ENCODE measurements at regions not wholly inside any gene's neighbourhood (a gene's known extent, or its start where the extent isn't known, plus 50 kb on each side); places are given as distances from the start of the nearest gene placed in this dataset.

DNA sequence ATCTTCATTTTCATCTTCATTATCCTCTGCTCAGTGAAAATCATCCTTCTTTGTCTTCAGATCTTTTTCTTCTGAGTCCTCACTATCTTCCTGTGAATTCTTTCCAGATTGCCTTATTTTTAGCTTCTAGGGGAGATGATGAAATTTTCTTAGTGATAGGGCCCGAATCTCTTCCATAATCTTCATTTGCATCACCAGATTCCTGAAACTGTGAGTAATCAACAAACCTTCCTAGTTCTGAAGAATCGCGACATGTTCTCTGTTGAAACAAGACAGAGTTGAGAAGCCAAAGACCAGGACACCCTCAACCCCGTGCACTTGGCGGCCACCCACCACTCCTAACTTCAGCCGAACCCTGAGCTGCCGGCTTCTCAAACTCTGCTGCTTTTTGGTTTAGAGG is 92.8 kb upstream of the CDC42BPA start (continued):
- TF ChIP-seq ZNF586 (CRISPR knock-in tag; conservative IDR thresholded peaks at IDR 0.05) (no peak), ETV6 (IDR thresholded peaks at IDR 0.05; ENCODE audit: borderline replicate concordance in 1 of 2, low read depth in 2 of 2, low read length in 1 of 2) (no peak), ETV6 (CRISPR knock-in tag; IDR thresholded peaks at IDR 0.05; ENCODE audit: borderline replicate concordance) (no peak), TRIM24 (IDR thresholded peaks at IDR 0.05) (peak in 1 of 2 experiments; percentile 47; a peak in 1 of 4 replicates), SMARCE1 (IDR thresholded peaks at IDR 0.05) (peak; percentile 11; the same call in 1 of the 2 replicates), CEBPB (tag; IDR thresholded peaks at IDR 0.05) (peak; percentile 30; the same call in 1 of the 2 replicates), GATAD2B (IDR thresholded peaks at IDR 0.05; ENCODE audit: borderline replicate concordance) (0 out of 2 replicates have a peak, but pooled peaks have one; percentile 34), MEF2D (tag; conservative IDR thresholded peaks at IDR 0.05; ENCODE audit: low read depth) (peak; percentile 63; the same call in 1 of the 2 replicates), SMARCB1 (IDR thresholded peaks at IDR 0.05; ENCODE audit: insufficient read length, low read depth) (no peak), ELF1 (tag; IDR thresholded peaks at IDR 0.05) (no peak), TBL1XR1 (IDR thresholded peaks at IDR 0.05; ENCODE audit: low read length in 2 of 2) (no peak), ZNF3 (CRISPR knock-in tag; IDR thresholded peaks at IDR 0.05) (peak; percentile 88), ARID1B (IDR thresholded peaks at IDR 0.05) (peak; percentile 54), NONO (IDR thresholded peaks at IDR 0.05; ENCODE audit: low read depth in 2 of 2, low read length in 1 of 2) (no peak), NR1H2 (CRISPR knock-in tag; IDR thresholded peaks at IDR 0.05) (no peak), CEBPG (CRISPR knock-in tag; IDR thresholded peaks at IDR 0.05) (no peak), CEBPG (tag; conservative IDR thresholded peaks at IDR 0.05 in 1 of 2, IDR thresholded peaks at IDR 0.05 in 1 of 2) (peak; percentile 70 to 94), TGIF2 (CRISPR knock-in tag; IDR thresholded peaks at IDR 0.05) (no peak), ZNF324 (CRISPR knock-in tag; IDR thresholded peaks at IDR 0.05) (no peak), SIN3A (IDR thresholded peaks at IDR 0.05; ENCODE audit: borderline replicate concordance in 2 of 2, control insufficient read depth in 1 of 2, low read depth in 2 of 2, low read length in 2 of 2) (no peak), CHCHD3 (CRISPR knock-in tag; IDR thresholded peaks at IDR 0.05) (no peak), ATF7 (IDR thresholded peaks at IDR 0.05) (0 out of 2 replicates have a peak, but pooled peaks have one; percentile 17), L3MBTL2 (IDR thresholded peaks at IDR 0.05) (no peak)
- TF ChIP-seq, protein P1, sequence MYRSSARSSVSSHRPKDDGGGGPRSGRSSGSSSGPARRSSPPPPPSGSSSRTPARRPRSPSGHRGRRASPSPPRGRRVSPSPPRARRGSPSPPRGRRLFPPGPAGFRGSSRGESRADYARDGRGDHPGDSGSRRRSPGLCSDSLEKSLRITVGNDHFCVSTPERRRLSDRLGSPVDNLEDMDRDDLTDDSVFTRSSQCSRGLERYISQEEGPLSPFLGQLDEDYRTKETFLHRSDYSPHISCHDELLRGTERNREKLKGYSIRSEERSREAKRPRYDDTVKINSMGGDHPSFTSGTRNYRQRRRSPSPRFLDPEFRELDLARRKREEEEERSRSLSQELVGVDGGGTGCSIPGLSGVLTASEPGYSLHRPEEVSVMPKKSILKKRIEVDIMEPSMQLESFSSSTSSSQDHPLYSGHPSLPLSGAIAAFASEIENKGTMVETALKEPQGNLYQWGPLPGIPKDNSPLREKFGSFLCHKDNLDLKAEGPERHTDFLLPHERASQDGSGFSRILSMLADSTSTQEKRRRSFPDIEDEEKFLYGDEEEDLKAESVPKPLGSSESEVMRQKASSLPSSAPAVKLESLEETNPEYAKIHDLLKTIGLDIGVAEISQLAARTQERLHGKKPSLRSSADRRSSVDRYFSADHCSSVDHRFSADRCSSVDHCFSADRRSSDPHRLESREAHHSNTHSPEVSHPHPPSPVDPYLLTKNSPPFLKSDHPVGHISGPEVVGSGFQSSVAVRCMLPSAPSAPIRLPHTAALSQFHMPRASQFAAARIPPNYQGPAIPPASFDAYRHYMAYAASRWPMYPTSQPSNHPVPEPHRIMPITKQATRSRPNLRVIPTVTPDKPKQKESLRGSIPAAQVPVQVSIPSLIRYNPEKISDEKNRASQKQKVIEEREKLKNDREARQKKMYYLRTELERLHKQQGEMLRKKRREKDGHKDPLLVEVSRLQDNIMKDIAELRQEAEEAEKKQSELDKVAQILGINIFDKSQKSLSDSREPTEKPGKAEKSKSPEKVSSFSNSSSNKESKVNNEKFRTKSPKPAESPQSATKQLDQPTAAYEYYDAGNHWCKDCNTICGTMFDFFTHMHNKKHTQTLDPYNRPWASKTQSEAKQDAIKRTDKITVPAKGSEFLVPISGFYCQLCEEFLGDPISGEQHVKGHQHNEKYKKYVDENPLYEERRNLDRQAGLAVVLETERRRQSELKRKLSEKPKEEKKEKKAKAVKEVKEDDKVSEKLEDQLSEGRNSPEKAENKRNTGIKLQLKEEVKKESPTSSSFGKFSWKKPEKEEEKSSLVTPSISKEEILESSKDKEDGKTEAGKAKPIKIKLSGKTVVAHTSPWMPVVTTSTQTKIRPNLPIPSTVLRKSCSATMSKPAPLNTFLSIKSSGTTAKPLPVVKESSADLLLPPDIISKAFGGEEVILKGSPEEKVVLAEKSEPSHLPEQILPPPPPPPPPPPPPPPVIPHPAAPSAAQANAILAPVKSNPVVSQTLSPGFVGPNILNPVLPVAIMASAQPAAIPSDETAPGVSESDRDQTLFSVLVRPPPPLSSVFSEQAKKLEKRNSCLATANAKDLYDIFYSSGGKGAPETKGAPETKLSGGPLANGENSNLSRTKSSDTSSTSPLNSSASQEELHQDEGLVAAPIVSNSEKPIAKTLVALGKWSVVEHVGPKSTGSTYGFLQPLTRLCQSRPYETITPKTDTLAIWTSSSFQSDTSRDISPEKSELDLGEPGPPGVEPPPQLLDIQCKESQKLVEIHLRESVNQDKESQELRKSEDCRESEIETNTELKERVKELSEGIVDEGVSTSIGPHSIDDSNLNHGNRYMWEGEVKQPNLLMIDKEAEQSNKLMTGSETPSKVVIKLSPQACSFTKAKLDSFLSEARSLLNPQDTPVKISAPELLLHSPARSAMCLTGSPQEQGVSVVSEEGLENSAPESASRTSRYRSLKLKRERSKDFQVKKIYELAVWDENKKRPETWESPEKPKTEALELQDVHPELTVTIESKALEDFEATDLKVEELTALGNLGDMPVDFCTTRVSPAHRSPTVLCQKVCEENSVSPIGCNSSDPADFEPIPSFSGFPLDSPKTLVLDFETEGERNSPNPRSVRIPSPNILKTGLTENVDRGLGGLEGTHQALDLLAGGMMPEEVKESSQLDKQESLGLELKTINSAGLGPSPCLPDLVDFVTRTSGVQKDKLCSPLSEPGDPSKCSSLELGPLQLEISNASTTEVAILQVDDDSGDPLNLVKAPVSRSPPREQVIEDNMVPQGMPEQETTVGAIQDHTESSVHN (IDR thresholded peaks at IDR 0.05; ENCODE audit: borderline replicate concordance in 1 of 2, low read depth in 1 of 2): peak in 1 of 2 experiments; percentile 54; a peak in 1 of 4 replicates
